ENCODE measurements at regions not wholly inside any gene's neighbourhood (a gene's known extent, or its start where the extent isn't known, plus 50 kb on each side); places are given as distances from the start of the nearest gene placed in this dataset.

GRCh38 chr6:55678330-55679224 is 99.6 kb upstream of the HMGCLL1 start:
- intact Hi-C loops (cut with DNase I), result no loop called here
- Histone ChIP-seq H3K4me1 (no peaks in the 10 kb centered on the region), H3K4me3 (no peak overlapping the region), H3K27ac (no peak overlapping the region), H3K9me3 (no peaks in the 10 kb centered on the region), H3K36me3 (no peaks in the 10 kb centered on the region), H3K27me3 (no peaks in the 10 kb centered on the region), H3K9ac (ENCODE audit: low read depth in 2 of 2, low read length in 2 of 2) (no peak overlapping the region)
- no peak for TF ChIP-seq CTCF (IDR thresholded peaks at IDR 0.05)
- no peak for DNase-seq

GRCh38 chr6:55676736-55677135 is 97.7 kb upstream of the HMGCLL1 start:
- no peak overlapping the region for H3K4me3 ChIP-seq

GRCh38 chr6:55675941-55676340 is 96.9 kb upstream of the HMGCLL1 start:
- no peak overlapping the region for H3K4me3 ChIP-seq
- intact Hi-C loops (cut with DNase I), result no loop called here
- H3K9me3 ChIP-seq, result no peaks in the 10 kb centered on the region
- H3K4me1 ChIP-seq, result no peaks in the 10 kb centered on the region
- no peak overlapping the region for H3K9ac ChIP-seq (ENCODE audit: low read depth in 2 of 2, low read length in 2 of 2)
- DNase-seq, result no peak
- H3K27me3 ChIP-seq, result no peaks in the 10 kb centered on the region
- H3K27ac ChIP-seq, result no peak overlapping the region
- TF ChIP-seq CTCF (IDR thresholded peaks at IDR 0.05), result no peak
- H3K36me3 ChIP-seq, result no peaks in the 10 kb centered on the region

More at GRCh38 chr6:55676736-55677135, 97.7 kb upstream of the HMGCLL1 start:
- no peak overlapping the region for H3K27ac ChIP-seq
- no peak overlapping the region for H3K9ac ChIP-seq (ENCODE audit: low read depth in 2 of 2, low read length in 2 of 2)
- no peaks in the 10 kb centered on the region for H3K9me3 ChIP-seq
- H3K27me3 ChIP-seq, result no peaks in the 10 kb centered on the region
- H3K4me1 ChIP-seq, result no peaks in the 10 kb centered on the region
- TF ChIP-seq CTCF (IDR thresholded peaks at IDR 0.05), result no peak
- no peaks in the 10 kb centered on the region for H3K36me3 ChIP-seq
- no peak for DNase-seq
- intact Hi-C loops (cut with DNase I), result no loop called here

- H3K36me3 ChIP-seq, result no peaks in the 10 kb centered on the region
- H3K27ac ChIP-seq, result no peak overlapping the region
- intact Hi-C loops (cut with DNase I), result no loop called here
- H3K4me1 ChIP-seq, result no peaks in the 10 kb centered on the region
- no peak for TF ChIP-seq CTCF (IDR thresholded peaks at IDR 0.05)
- no peaks in the 10 kb centered on the region for H3K27me3 ChIP-seq
- H3K4me3 ChIP-seq, result no peak overlapping the region
- H3K9ac ChIP-seq (ENCODE audit: low read depth in 2 of 2, low read length in 2 of 2), result no peak overlapping the region
- DNase-seq, result no peak
- H3K9me3 ChIP-seq, result no peaks in the 10 kb centered on the region
These were observed 95.7 kb upstream of the HMGCLL1 start for GRCh38 chr6:55674672-55675071.

GRCh38 chr6:55670850-55671413 is 91.9 kb upstream of the HMGCLL1 start:
- Histone ChIP-seq H3K4me1 (no peaks in the 10 kb centered on the region), H3K27ac (no peak overlapping the region), H3K36me3 (no peaks in the 10 kb centered on the region), H3K27me3 (no peaks in the 10 kb centered on the region), H3K4me3 (no peak overlapping the region), H3K9ac (ENCODE audit: low read depth in 2 of 2, low read length in 2 of 2) (no peak overlapping the region), H3K9me3 (no peaks in the 10 kb centered on the region)
- intact Hi-C loops (cut with DNase I), result no loop called here
- TF ChIP-seq CTCF (IDR thresholded peaks at IDR 0.05), result no peak
- DNase-seq, result no peak

Measured in colonic mucosa (tissue), 4 donors.